ENCODE measurements at regions not wholly inside any gene's neighbourhood (a gene's known extent, or its start where the extent isn't known, plus 50 kb on each side); places are given as distances from the start of the nearest gene placed in this dataset.

GRCh38 chr2:47277187-47277586 lies 91.9 kb upstream of the EPCAM start:
- TF ChIP-seq CTCF (conservative IDR thresholded peaks at IDR 0.05; ENCODE audit: low read depth, low read length), result no peak
- TF ChIP-seq POLR2A (IDR thresholded peaks at IDR 0.05; ENCODE audit: low read depth, low read length), result no peak
- no peak for TF ChIP-seq NFE2L2 (IDR thresholded peaks at IDR 0.05; ENCODE audit: low read depth, low read length)
- no peak for TF ChIP-seq BHLHE40 (IDR thresholded peaks at IDR 0.05; ENCODE audit: low read depth, low read length)

All from IMR-90 (cell line).